ENCODE measurements at regions not wholly inside any gene's neighbourhood (a gene's known extent, or its start where the extent isn't known, plus 50 kb on each side); places are given as distances from the start of the nearest gene placed in this dataset.

DNA sequence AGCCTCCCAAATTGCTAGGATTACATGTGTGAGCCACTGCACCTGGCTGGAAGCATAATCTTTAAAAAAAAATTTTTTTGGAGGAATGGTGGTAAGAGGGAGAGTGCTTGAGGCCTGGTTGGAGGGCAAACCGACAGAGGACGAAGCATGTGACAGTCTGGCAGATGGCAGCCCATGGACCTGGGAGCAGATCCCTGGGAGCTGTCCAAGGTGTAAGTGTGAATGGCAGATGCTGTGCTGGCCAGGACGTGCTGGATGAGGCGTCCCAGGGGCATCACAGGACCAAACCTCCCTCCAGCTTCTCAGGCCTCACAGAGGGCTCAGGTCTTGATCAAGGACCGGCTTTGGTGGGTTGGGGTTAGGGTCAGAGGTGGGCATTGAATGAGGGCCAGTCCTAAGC lies 128.4 kb upstream of the NCOR2 start:
- no peaks in the 10 kb centered on the region for H3K79me2 ChIP-seq (ENCODE audit: insufficient read depth, low read length)
- peaks cover 34% of the 10 kb centered on the region for H3K4me1 ChIP-seq (ENCODE audit: insufficient read depth, low read length)
- no peaks in the 10 kb centered on the region for H4K20me1 ChIP-seq (ENCODE audit: insufficient read depth, low read length)
- Mint-ChIP-seq H3K4me3 (ENCODE audit: unreplicated experiment) (no peak overlapping the region), H3K27ac (ENCODE audit: unreplicated experiment) (no peak overlapping the region), H3K36me3 (ENCODE audit: low read depth, unreplicated experiment) (peaks cover 2% of the 10 kb centered on the region), H3K9me3 (ENCODE audit: unreplicated experiment) (peaks cover 15% of the 10 kb centered on the region), H3K4me1 (ENCODE audit: low read depth, unreplicated experiment) (peaks cover 4% of the 10 kb centered on the region), H3K27me3 (ENCODE audit: low read depth, unreplicated experiment) (peaks cover 6% of the 10 kb centered on the region)
- H3K4me3 ChIP-seq (ENCODE audit: insufficient read depth, low read depth, low read length): no peak overlapping the region
- peaks cover 4% of the 10 kb centered on the region for H3K9me3 ChIP-seq (ENCODE audit: insufficient read depth, low read depth, low read length)
- DNase-seq (ENCODE audit: low read depth) (no peak), FAIRE-seq (no peak)
- H3K9ac ChIP-seq (ENCODE audit: low read length): no peak overlapping the region
- no peaks in the 10 kb centered on the region for H3K27me3 ChIP-seq (ENCODE audit: insufficient read depth, low read length)
- H3K36me3 ChIP-seq (ENCODE audit: insufficient read depth, low read length): no peaks in the 10 kb centered on the region
- no peak overlapping the region for H2AFZ ChIP-seq (ENCODE audit: low read depth, low read length)
- no peak overlapping the region for H3K4me2 ChIP-seq (ENCODE audit: low read length)
- no peak overlapping the region for H3K27ac ChIP-seq (ENCODE audit: low read depth, low read length)
- no peak for TF ChIP-seq EZH2 (IDR thresholded peaks at IDR 0.05; ENCODE audit: insufficient read depth, low read length)
- TF ChIP-seq, protein P1, sequence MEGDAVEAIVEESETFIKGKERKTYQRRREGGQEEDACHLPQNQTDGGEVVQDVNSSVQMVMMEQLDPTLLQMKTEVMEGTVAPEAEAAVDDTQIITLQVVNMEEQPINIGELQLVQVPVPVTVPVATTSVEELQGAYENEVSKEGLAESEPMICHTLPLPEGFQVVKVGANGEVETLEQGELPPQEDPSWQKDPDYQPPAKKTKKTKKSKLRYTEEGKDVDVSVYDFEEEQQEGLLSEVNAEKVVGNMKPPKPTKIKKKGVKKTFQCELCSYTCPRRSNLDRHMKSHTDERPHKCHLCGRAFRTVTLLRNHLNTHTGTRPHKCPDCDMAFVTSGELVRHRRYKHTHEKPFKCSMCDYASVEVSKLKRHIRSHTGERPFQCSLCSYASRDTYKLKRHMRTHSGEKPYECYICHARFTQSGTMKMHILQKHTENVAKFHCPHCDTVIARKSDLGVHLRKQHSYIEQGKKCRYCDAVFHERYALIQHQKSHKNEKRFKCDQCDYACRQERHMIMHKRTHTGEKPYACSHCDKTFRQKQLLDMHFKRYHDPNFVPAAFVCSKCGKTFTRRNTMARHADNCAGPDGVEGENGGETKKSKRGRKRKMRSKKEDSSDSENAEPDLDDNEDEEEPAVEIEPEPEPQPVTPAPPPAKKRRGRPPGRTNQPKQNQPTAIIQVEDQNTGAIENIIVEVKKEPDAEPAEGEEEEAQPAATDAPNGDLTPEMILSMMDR (IDR thresholded peaks at IDR 0.05; ENCODE audit: insufficient read depth, low read depth, low read length): no peak

DNA sequence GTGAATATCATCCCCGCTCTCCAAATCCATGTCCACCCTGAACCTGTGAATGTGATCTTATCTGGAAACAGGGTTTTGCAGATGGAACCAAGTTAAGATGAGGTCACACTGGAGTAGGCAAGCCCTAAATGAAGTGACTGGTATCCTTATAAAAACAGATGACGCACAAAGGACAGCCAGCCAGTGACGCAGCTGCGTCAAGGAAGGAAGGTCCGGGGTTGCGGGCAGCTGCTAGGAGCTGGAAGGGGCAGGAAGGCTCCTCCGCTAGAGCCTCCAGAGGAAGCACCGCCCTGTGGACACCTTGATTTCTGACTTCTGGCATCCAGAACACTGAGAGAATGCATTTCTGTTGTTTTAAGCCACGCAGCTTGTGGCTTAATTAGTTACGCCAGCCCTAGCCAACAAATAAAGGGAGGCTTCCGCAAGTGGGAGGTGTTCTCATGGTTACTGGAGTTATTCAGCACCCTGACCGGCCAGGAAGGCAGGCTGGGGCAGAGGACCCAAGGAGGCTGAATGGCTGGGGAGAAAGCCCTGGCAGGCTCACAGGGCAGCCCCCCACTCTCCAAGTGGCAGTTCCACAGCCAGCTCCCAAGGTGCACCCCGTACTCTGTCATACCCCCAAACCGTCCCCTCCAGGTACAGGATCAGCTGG lies 127.6 kb upstream of the NCOR2 start:
- no peak overlapping the region for H2AFZ ChIP-seq (ENCODE audit: low read depth, low read length)
- H3K36me3 Mint-ChIP-seq (ENCODE audit: low read depth, unreplicated experiment): peaks cover 2% of the 10 kb centered on the region
- peak; percentile 98 for DNase-seq (ENCODE audit: low read depth)
- H3K9me3 Mint-ChIP-seq (ENCODE audit: unreplicated experiment): peaks cover 15% of the 10 kb centered on the region
- peak; percentile 17 for FAIRE-seq
- no peaks in the 10 kb centered on the region for H4K20me1 ChIP-seq (ENCODE audit: insufficient read depth, low read length)
- no peaks in the 10 kb centered on the region for H3K27me3 ChIP-seq (ENCODE audit: insufficient read depth, low read length)
- peak overlapping the region; percentile 62 for H3K4me2 ChIP-seq (ENCODE audit: low read length)
- H3K9ac ChIP-seq (ENCODE audit: low read length): peak overlapping the region; percentile 38
- no peak overlapping the region for H3K4me3 Mint-ChIP-seq (ENCODE audit: unreplicated experiment)
- TF ChIP-seq EZH2 (IDR thresholded peaks at IDR 0.05; ENCODE audit: insufficient read depth, low read length): no peak
- TF ChIP-seq, protein P1 (IDR thresholded peaks at IDR 0.05; ENCODE audit: insufficient read depth, low read depth, low read length): no peak
- H3K4me1 Mint-ChIP-seq (ENCODE audit: low read depth, unreplicated experiment): peaks cover 4% of the 10 kb centered on the region
- H3K9me3 ChIP-seq (ENCODE audit: insufficient read depth, low read depth, low read length): peaks cover 4% of the 10 kb centered on the region
- H3K27ac ChIP-seq (ENCODE audit: low read depth, low read length): peak overlapping the region; percentile 43
- no peak overlapping the region for H3K4me3 ChIP-seq (ENCODE audit: insufficient read depth, low read depth, low read length)
- H3K27me3 Mint-ChIP-seq (ENCODE audit: low read depth, unreplicated experiment): peaks cover 6% of the 10 kb centered on the region
- H3K36me3 ChIP-seq (ENCODE audit: insufficient read depth, low read length): no peaks in the 10 kb centered on the region
- peaks cover 30% of the 10 kb centered on the region for H3K4me1 ChIP-seq (ENCODE audit: insufficient read depth, low read length)
- H3K27ac Mint-ChIP-seq (ENCODE audit: unreplicated experiment): no peak overlapping the region
- H3K79me2 ChIP-seq (ENCODE audit: insufficient read depth, low read length): no peaks in the 10 kb centered on the region

DNA sequence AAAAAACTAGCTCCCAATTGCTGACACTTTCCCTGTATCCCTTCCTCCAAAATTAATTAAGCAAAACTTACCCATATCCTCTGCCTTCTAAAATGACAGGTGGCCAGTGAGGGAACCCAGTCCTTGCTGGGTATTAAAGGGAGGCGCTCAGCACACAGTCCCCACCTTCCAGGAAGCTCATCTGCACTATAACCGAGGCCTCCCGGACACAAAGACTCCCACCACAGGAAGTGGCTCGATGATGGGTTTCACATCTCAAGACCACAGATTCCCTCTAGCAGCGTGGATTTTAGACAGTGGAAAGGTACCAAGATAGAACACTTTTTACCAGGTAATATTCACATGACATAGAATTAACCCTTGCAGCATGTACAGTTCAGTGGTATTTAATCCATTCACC lies 126.8 kb upstream of the NCOR2 start:
- no peaks in the 10 kb centered on the region for H3K27me3 ChIP-seq (ENCODE audit: insufficient read depth, low read length)
- H3K79me2 ChIP-seq (ENCODE audit: insufficient read depth, low read length): no peaks in the 10 kb centered on the region
- Mint-ChIP-seq H3K4me3 (ENCODE audit: unreplicated experiment) (no peak overlapping the region), H3K9me3 (ENCODE audit: unreplicated experiment) (peaks cover 15% of the 10 kb centered on the region), H3K27me3 (ENCODE audit: low read depth, unreplicated experiment) (peaks cover 6% of the 10 kb centered on the region), H3K36me3 (ENCODE audit: low read depth, unreplicated experiment) (peaks cover 2% of the 10 kb centered on the region), H3K27ac (ENCODE audit: unreplicated experiment) (no peak overlapping the region), H3K4me1 (ENCODE audit: low read depth, unreplicated experiment) (peaks cover 4% of the 10 kb centered on the region)
- peaks cover 30% of the 10 kb centered on the region for H3K4me1 ChIP-seq (ENCODE audit: insufficient read depth, low read length)
- H3K4me2 ChIP-seq (ENCODE audit: low read length): peak overlapping the region; percentile 62
- H3K36me3 ChIP-seq (ENCODE audit: insufficient read depth, low read length): no peaks in the 10 kb centered on the region
- no peak overlapping the region for H2AFZ ChIP-seq (ENCODE audit: low read depth, low read length)
- peaks cover 4% of the 10 kb centered on the region for H3K9me3 ChIP-seq (ENCODE audit: insufficient read depth, low read depth, low read length)
- TF ChIP-seq EZH2 (IDR thresholded peaks at IDR 0.05; ENCODE audit: insufficient read depth, low read length): no peak
- TF ChIP-seq, protein P1 (IDR thresholded peaks at IDR 0.05; ENCODE audit: insufficient read depth, low read depth, low read length): no peak
- no peak for FAIRE-seq
- DNase-seq (ENCODE audit: low read depth): no peak
- H3K9ac ChIP-seq (ENCODE audit: low read length): peak overlapping the region; percentile 38
- no peaks in the 10 kb centered on the region for H4K20me1 ChIP-seq (ENCODE audit: insufficient read depth, low read length)
- peak overlapping the region; percentile 43 for H3K27ac ChIP-seq (ENCODE audit: low read depth, low read length)
- H3K4me3 ChIP-seq (ENCODE audit: insufficient read depth, low read depth, low read length): no peak overlapping the region
